NCI-H2029 treated with DMSO at 0.1 percent for 48 hours (cell line): ENCODE measurements at regions not wholly inside any gene's neighbourhood (a gene's known extent, or its start where the extent isn't known, plus 50 kb on each side); places are given as distances from the start of the nearest gene placed in this dataset.
"Not testable (repeated sequence)": the region's sequence is repeated elsewhere in the genome, so short reads cannot be mapped to it uniquely, and the experiment has no call there.

Source experiments
- DNase-seq: peaks from one replicate; lab custom pipeline; 2025; lab: John Stamatoyannopoulos, UW

DNA sequence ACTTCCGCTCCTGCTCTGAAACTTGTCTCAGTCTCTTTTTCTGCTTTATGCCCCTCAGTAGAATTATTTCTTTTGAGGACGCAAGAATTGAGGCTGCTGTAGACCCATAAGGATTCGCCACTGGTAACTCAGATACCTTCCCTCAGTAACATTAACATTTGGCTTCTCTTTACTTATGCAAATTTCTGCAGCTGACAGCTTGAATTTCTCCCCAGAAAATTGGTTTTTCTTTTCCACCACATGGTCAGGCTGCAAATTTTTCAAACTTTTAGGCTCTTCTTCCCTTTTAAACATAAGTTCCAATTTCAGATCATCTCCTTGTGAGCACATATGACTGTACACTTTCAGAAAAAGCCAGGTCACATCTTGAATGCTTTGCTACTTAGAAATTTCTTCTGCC, 839.3 kb upstream of the GRIA3 start:
- no peak for DNase-seq

DNA sequence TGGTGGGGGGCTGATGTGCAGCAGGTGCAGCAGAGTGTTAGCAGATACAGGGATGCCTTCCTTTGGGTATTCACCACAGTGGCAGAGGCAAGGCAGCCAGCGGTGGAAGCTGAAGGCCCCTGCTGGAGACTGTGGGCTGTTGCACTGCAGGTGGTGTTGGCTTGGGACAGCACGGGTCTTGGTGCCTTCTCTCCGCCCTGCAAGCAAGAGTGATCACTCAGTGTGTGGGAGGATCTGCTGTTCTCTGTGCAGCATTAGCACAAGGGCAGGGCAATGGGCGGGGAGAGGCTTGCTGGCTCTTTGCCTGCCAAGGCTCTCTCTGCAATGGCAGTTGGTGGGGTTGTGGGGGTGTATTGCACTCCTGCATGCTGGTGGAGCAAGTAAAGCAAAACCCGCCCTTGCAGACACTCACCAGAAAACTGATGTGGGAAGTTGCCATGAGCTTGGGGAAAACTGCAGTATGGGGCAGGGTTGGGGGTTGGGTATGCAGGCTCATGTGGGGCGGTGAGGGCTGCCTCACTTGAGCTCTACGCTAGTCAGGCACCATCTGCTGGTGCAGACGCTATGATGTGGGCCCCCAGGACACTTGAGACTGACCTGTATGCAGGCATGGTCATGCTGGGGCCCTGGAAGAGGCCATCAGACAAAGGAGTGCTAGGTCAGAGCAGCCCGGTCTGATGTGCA, 820.8 kb upstream of the GRIA3 start:
- DNase-seq, result no peak

DNA sequence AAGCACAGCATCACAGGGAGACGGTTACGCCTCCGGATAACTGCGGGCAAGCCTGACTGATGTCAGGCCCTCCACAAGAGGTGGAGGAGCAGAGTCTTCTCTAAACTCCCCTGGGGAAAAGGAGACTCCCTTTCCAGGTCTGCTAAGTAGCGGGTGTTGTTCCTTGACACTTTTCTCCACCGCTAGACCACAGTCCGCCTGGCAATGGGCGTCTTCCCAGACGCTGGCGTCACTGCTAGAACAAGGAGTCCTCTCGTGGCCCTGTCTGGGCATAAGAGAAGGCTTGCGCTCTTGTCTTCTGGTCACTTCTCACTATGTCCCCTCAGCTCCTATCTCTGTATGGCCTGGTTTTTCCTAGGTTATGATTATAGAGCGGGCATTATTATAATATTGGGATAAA, 808.5 kb upstream of the GRIA3 start:
- not testable (repeated sequence) for DNase-seq

DNA sequence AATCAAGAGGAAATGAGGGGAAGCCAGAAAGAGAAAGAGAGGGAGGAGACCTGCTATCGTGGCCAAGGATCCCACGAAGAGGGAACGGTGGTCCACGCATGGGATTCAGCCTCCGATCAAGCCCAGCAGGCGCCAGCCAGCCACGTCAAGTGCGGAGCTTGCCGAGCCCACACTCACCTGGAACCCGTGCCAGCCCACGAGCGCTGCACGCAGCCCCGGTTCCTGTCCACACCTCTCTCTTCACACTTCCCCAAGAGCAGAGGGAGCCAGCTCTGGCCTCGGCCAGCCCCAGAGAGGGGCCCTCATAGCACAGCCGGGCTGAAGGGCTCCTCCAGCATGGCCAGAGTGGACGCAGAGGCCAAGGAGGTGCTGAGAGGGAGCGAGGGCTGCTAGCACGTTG, 795.1 kb upstream of the GRIA3 start:
- DNase-seq, result no peak

DNA sequence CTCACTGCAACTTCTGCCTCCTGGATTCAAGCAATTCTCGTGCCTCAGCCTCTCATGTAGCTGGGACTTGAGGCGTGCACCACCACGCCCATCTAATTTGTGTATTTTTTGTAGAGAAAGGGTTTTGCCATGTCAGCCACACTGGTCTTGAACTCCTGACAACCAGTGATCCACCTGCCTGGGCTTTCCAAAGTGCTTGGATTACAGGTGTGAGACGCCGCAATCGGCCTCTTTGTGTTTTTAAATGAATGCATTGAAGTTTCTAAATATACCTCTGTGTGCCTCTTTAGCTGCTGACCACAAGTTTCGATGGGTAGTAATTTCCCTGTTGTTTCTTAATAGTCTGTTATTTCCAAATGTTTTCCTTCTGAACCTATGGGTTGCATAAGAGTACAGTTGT, 765.3 kb upstream of the GRIA3 start:
- DNase-seq, result no peak

DNA sequence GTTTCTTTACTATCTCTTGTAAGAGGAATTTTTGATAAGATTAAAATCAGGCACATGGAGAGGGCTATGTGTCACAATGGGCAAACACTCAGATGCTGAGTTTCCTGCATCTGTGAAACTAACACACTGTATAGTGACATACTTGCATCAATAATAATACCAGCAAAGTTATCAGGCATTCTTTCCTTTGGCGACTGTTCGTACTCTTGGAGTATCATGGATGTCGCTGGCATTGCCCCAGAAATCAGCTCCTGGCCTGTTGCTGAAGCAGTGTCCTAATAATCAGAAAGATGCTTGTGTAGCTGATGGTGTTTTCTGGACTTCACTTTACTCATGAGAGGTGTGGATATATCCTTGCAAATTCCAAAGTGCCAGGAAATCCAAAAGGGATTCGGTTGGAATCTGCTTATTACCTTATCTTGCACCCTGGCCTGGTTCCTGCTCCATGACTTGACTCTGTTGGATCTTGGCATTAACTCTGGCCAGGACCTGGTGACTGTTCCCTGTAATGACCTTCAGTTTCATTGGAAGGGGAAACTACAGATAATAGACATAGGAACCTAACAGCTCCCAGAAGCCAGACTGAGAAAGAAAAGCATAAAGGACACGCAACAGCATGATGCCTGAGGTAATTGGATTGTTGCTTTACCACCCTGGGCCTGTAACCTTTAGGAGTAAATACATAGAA, 762.5 kb upstream of the GRIA3 start:
- DNase-seq, result no peak

DNA sequence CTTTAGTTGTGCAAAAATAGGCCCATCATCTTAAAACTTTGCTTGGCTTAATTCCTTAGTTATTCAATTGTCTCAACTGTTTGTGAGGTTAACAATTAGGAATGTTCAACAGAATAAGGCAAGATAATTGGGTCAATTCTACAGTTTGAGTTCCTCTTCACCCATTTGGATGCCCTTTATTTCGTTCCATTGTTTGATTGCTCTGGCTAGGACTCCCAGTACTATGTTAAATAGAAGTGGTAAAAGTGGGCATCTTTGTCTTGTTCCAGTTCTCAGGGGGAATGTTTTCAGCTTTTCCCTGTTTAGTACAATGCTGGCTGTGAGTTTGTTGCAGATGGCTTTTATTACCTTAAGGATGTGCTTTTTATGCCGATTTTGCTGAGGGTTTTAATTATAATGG, 761.5 kb upstream of the GRIA3 start:
- no peak for DNase-seq

DNA sequence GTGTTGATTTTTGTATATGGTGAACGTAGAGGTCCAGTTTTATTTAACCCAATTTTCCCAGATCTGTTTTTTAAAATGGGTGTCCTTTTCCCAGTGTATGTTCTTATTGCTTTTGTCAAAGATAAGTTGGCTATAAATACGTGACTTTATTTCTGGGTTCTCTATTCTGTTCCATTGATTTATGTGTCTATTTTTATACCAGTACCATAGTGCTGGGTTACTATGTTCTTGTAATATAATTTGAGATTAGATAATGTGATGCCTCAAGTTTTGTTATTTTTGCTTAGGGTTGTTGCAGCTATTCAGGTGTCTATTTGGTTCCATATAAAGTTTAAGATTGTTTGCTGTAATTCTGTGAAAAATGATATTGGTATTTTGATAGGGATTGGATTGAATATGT, 749.1 kb upstream of the GRIA3 start:
- DNase-seq, result no peak

DNA sequence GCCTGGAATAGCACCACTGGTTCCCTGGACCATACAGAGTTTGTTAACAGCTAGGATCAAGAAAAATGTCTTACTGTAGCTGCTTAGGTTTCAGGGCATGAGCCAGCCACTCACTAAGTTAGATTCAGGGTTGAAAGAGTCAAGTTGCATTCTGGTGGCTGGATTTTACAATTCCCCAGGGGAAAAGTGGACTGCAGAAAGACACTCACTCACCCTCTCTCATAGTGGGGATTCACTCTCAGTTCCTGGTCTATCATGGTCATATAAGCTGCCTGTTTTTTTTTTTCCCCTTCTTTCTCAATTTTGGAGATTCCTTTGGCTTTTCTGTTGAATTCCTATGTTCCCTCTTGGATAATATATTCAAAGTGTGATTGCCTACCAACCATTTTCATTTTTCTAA, 744.2 kb upstream of the GRIA3 start:
- no peak for DNase-seq

DNA sequence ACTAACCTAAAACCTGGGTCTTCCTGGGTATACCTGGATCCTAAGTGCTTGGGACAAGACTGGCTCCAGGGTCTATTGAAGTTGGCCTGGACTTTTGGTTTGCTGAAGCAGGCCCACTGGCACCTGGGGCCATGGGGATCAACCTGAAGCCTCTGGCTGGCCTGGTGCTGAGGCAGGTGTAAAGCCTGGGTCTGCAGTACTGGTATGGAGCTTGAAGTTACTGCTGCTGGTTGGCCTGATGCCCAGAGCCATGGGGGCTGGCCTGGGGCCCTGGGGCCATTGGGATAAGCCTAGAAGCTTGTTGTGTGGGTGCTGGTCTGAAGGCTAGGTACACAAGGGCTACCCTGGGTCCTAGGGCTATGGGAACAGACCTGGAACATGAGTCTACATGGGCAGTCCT, 743.2 kb upstream of the GRIA3 start:
- no peak for DNase-seq

DNA sequence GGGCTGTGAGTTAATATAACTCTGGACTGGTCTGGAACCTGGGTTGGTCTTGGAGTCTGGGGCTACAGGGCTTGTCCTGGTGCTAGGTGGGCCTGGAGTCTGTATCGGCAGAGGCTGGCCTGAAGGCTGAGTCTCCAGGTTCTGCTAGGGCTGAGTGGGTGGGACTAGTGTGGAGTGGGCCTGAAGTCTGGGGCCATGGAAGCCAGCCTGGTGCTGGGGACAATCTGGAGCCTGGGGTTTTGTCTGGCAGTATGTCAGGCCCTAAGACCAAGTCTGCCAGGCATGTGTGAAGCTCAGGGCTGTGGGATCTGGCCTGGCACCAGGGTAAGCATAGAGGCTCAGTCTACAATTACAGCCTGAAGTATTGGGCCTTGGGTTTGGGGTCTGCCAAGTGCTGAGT, 742.6 kb upstream of the GRIA3 start:
- no peak for DNase-seq

DNA sequence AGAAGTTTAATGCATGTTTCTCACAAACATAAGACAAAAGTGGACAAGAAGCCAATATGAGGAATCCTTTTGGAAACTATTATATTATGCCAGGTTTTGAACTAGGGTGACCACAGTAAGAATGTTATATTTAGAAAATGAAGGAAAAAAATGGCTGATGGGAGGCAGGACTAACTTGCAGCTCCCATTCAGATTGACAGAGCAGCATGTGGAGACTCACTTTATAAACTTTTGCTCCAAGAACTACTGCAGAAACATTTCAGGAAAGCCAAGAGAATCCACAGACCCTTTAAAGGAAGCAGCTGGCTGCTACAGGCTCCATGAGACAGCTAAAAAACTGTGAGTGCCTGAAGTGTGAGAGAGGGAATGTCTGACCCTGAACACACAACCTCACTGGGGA, 738.6 kb upstream of the GRIA3 start:
- no peak for DNase-seq

DNA sequence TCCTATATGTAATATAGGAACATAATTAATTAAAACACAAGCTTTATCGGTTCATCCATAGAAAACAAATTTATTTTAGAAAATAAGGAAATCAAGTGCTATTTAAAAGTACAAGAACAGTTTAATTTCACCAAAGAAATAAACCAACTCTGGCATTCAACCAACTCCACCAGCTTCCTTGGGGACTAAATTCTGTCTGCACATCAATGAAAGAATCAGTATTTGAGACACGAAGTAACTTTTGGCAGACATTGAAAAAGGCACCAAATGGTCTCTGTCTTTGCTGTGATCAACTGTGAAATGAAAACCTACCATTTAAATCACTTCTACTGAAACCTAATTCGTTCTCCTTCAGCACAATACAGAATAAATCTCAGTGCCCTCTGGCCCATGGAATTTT, 719.7 kb upstream of the GRIA3 start:
- no peak for DNase-seq

DNA sequence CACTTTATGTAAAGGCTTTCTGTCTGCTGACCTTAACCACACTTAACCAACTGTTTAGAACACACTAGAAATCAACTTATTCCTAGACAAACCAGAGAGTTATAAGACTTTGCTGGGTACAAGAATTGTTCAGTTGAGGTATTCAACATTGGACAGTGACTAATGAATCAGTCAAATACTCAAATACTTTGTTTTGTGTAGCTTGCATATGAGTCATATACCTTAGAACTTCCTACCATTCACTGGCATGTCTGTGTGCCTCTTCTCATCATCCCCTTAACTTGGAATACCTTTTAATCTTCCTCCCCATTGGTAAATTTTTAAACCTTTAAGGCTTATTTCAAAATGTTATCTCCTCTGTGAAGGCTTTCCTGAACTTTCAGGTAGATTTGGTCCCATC, 708.8 kb upstream of the GRIA3 start:
- DNase-seq, result no peak

DNA sequence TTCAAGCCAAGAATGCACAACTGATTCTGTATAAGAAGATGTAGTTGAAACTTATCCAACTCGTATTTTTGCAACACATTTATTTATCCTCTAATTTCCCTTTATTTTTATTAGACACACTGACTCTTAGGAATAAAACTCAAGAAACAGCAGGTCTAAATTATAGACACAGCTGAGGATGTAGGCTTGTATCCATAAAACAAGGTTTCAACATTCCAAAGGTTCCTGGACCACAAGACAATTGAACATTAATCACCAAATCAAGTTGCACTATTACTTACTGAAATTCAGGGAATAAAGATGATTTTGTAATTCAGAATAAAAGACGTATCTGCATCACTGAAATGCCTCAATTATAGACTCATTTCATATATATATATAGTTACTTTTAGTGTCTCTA, 683.5 kb upstream of the GRIA3 start:
- no peak for DNase-seq

DNA sequence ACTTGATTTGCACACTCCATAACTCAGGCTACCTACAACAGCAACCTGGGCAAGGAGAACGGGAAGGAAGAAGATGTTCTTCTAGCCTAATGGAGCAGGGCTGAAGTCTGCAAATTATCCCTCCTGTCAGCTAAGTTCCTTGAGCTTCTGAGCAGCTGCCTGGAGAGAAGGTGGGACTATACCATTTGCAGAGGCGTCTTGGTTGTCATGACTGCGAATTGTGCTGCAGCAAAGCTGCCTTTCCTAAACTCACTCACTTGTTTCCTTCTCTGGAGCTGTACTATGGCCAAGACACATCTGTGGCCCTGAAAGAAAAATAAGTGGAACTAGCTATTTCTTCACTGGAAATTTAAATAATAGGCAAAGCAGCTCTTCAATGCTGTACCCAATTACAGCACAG, 682.4 kb upstream of the GRIA3 start:
- no peak for DNase-seq

DNA sequence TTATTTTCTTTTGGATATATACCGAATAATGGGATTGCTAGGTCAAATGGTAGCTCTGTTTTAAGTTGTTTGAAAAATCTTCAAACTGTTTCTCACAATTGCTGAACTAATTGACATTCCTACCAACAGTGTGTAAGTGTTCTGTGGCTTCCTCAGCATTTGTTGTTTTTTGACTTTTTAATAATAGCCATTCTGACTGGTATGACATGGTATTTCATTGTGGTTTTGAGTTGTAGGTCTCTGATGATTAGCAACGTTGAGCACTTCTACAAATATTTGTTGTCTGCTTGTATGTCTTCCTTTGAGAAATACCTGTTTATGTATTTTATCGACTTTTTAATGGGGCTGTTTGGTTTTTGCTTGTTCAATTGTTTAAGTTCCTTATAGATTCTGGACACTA, 680.1 kb upstream of the GRIA3 start:
- no peak for DNase-seq

DNA sequence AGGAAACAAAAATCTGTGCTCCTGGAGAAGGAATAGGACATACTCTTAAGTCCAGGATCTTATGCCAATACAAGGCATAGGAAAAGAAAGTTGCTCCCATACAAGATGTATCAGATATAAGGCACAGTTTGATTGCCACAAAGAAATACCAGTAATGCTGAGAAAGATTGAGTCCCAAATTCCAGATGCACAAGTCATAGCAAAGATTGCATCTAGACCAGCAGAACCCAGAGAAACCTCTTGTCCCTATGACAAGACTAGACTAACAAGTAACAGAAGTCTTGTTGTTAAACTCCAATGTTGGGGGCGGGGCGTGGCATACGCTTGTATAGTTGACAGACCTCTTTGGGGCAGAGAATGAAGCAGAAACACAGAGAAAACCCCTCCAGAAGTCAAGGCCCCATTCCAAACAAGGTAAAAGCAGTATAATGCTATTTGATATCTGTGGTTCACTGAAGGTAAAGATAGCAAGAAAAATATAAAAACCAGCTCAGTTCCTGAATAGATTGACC, 671.5 kb upstream of the GRIA3 start:
- DNase-seq, result no peak

DNA sequence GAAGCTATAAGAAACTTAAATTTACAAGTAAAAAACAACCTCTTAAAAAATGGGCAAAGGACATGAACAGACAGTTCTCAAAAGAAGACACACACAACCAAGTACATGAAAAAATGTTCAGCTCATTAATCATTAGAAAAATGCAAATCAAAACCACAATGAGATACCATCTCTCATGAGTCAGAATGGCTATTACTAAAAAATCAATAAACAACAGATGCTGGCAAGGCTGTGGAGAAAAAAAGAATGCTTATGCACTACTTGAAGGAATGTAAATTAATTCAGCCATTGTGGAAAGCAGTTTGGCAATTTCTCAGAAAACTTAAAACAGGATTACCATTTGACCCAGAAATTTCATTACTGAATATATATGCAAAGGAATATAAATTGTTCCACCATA, 666.3 kb upstream of the GRIA3 start:
- no peak for DNase-seq

DNA sequence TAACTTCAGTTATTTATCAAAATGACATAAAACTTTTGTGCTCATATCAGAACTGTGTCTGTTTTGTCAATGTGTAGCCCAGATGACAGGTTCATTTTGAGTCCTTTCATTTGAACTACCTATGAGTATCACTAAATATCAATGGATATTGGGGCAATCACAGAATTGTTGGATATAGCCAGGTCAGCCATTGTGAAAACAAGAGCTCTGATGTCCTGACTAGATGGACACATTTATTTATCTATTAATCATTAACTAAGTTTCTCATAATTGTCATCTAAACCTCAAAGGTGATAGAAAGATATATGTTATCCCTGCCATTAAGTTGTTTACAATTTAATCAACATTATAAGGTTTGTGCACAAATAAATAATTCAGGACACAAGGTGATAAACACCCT, 638.3 kb upstream of the GRIA3 start:
- no peak for DNase-seq

DNA sequence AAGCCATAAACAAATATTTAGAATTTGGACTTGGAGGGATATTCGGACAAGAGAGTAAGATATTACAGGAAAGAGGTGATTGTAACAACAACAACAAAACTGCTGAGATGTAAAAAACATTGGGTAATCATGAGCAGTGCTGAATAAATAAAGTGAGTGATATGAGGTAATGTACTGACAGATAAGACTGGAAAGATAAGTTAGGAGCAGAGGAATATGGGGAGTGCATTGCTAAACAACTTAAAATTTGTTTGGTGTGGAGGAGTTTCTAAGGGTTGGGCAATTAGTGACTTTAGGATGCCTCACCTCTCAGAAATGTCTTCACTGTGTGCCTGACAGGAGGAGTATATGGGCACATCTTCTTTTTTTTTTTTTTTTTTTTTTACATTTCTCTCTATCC, 637.8 kb upstream of the GRIA3 start:
- DNase-seq, result no peak

DNA sequence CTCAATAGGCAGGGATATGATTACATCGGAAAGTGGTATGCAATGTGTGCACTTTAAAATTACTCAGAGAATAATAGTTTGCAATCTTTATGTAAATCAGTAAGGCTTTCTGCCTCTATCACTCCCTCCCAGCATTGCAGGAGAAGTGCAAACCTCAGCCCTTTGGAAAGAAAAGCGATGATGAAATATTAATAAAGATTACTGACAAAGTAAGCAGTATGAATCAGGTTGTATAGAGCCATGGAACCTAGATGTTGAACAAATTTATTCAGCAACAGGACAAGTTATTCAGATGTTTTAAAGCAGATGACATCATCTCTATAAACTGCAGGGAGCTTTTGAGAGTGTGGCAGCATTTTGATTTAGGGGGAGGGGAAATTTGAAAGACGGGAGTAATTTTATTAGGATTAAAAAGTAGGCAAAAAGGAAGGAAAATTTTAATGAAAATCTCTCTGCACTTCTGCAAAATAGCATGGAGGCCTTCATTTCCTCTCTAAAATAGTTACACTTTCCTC, 631.7 kb upstream of the GRIA3 start:
- DNase-seq, result no peak

DNA sequence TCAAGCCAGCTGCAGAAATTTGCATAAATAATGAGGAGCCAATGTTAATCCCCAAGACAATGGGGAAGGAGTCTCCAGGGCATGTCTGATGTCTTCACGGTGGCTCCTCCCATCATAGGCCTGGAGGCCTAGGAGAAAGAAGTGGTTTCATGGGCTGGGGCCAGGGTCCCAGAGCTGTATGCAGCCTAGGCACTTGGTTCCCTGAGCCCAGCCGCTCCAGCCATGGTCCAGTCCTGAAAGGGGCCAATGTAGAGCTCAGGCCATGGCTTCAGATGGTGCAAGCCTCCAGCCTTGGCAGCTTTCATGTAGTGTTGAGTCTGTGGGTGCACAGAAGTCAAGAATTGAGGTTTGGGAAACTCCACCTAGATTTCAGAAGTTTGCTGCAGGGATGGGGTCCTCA, 628.2 kb upstream of the GRIA3 start:
- DNase-seq, result no peak

DNA sequence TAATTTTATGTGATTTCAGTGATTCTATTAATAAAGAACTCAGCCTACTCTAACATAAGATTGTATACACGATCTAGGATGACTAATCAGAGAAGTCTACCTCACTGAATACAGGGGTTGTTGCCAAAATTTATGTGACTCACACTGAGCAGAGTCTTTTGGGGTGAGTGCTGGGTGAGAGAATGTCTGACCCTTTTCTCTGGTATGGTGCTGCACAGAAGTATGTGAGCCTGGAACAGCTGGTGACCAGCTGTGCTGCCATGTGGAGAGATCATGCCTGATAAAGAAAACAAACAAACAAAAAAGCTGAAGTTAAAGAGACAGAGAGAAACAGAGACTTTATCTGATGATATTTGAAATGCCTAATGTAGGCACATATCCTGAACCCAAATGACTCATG, 618.1 kb upstream of the GRIA3 start:
- no peak for DNase-seq
